ENCODE measurements at regions not wholly inside any gene's neighbourhood (a gene's known extent, or its start where the extent isn't known, plus 50 kb on each side); places are given as distances from the start of the nearest gene placed in this dataset.

DNA sequence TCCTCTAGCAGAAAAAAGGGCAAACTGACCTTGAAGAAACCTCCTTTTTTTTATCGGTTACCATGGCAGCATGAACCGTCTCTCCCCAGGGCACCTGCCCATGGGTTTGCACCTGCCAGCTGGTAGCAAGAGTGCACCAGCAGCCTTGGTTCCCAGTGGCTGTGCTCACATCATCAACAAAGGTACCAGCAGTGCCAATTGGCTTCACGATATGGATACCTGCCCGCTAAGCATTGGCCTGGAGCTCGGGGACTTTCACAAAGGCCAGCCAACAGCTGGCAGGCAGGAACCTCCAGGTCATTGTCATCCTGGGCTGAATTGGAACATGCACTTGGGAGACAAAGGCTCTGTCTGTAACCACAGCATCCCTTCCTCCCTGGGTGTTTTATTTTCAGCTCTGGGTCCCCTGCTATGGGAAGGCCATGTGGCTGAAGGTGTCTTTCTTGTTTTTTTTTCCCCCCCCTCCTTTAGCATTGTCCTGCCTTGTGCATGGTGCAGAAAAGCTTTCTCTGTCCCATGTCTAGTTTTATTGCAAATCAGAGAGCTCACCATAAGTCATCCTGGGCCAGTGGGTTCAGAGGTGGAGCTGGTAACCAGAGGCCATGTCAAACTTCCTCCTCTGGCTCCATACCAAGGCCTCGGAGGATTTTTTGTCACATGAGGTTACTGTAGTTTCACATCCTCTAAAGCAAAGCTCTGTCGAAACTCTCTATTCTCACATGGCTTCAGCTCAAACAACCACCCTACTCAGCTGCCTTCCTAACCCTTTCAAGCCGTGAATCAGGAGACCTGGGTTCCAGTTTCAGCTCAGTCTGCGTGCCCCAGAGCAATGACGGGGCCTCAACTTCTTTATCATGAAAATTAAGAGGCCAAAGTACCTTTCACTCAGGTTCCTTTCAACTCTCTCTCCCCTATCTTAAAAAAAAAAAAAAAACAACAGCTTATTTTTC, 145.5 kb upstream of the MAP3K1 start:
- H3K4me2 ChIP-seq (replicated peaks; ENCODE audit: extremely low read depth, low read length, poor library complexity, severe bottlenecking) = peak overlapping the region; percentile 23
- intact Hi-C loops (cut with micrococcal nuclease) = loop anchor here in 1 of 2 donors (2.0 to 10.0 kb wide), 6 partner anchors 17 to 395 kb away; partner anchors contain the start of gene MAP3K1
- peak overlapping the region in 1 of 2 donors; percentile 42 for H3K4me3 Mint-ChIP-seq
- no peaks in the 10 kb centered on the region for H3K79me2 ChIP-seq (ENCODE audit: insufficient read depth, low read length)
- WGBS (ENCODE audit: insufficient coverage) = 41% methylated on average over 9 of the region's 10 CpGs
- H3K9ac ChIP-seq (ENCODE audit: insufficient read depth, low read length, poor library complexity, severe bottlenecking) = peak overlapping the region; percentile 60
- peak; percentile 97 to 98 (median 97) for DNase-seq
- no peaks in the 10 kb centered on the region for H3K27me3 ChIP-seq (ENCODE audit: control insufficient read depth in 2 of 2, insufficient read depth in 2 of 2, low read length in 2 of 2)
- H3K4me1 Mint-ChIP-seq = peaks cover 87% of the 10 kb centered on the region
- H3K27me3 Mint-ChIP-seq (ENCODE audit: low read depth in 3 of 3) = peaks cover 0 to 7% (median 0%) of the 10 kb centered on the region in 3 donors
- H3K4me1 ChIP-seq (ENCODE audit: control insufficient read depth in 1 of 2, insufficient read depth in 2 of 2, low read length in 2 of 2) = peaks cover 92% of the 10 kb centered on the region in 2 donors
- H3K36me3 Mint-ChIP-seq = peaks cover 6 to 17% of the 10 kb centered on the region in 2 donors
- H3K36me3 ChIP-seq (replicated peaks in 1 of 2; ENCODE audit: control insufficient read depth in 1 of 2, insufficient read depth in 2 of 2, low read length in 2 of 2) = no peaks in the 10 kb centered on the region
- H4K20me1 ChIP-seq (ENCODE audit: insufficient read depth, low read length) = no peaks in the 10 kb centered on the region
- TF ChIP-seq, protein P1, sequence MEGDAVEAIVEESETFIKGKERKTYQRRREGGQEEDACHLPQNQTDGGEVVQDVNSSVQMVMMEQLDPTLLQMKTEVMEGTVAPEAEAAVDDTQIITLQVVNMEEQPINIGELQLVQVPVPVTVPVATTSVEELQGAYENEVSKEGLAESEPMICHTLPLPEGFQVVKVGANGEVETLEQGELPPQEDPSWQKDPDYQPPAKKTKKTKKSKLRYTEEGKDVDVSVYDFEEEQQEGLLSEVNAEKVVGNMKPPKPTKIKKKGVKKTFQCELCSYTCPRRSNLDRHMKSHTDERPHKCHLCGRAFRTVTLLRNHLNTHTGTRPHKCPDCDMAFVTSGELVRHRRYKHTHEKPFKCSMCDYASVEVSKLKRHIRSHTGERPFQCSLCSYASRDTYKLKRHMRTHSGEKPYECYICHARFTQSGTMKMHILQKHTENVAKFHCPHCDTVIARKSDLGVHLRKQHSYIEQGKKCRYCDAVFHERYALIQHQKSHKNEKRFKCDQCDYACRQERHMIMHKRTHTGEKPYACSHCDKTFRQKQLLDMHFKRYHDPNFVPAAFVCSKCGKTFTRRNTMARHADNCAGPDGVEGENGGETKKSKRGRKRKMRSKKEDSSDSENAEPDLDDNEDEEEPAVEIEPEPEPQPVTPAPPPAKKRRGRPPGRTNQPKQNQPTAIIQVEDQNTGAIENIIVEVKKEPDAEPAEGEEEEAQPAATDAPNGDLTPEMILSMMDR (IDR thresholded peaks at IDR 0.05) = no peak
- peak overlapping the region; percentile 95 to 98 (median 97) for H3K27ac Mint-ChIP-seq
- H3K4me3 ChIP-seq (replicated peaks in 1 of 3; ENCODE audit: low read depth in 2 of 3, low read length in 3 of 3) = peak overlapping the region in 1 of 3 experiments; percentile 31
- H3K9me3 Mint-ChIP-seq = peaks cover 0 to 21% (median 5%) of the 10 kb centered on the region in 7 donors
- H3K27ac ChIP-seq (ENCODE audit: low read depth in 1 of 2, low read length in 2 of 2) = peak overlapping the region; percentile 92 to 93
- H3K9me3 ChIP-seq (replicated peaks in 1 of 2; ENCODE audit: control insufficient read depth in 1 of 2, insufficient read depth in 1 of 2, low read length in 2 of 2) = peaks cover 0 to 5% of the 10 kb centered on the region in 2 donors
- peak overlapping the region; percentile 19 for H2AFZ ChIP-seq (ENCODE audit: insufficient read depth, low read depth, low read length, poor library complexity, severe bottlenecking)

DNA sequence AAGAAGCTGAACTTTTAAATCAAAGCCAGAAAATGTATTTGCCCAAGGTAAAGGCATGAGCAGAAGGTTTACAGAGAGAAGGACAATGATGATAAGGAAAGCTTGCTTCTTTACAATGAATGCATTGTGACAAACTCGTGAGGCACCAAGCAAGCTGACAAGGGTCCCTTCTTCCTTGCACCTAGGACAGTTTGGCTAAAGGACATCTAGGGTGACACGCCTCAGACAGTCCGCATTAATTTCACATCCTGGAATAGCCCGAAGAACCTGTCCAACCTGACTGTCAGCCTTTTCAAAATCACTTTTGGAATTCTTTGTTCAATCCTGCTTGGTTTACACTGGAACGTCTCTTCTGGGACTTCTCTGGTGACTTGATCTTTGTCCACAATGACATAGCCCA, 146.4 kb upstream of the MAP3K1 start:
- peaks cover 90 to 92% of the 10 kb centered on the region in 2 donors for H3K4me1 ChIP-seq (ENCODE audit: control insufficient read depth in 1 of 2, insufficient read depth in 2 of 2, low read length in 2 of 2)
- intact Hi-C loops (cut with micrococcal nuclease) = loop anchor here in 1 of 2 donors (2.0 to 10.0 kb wide), 2 partner anchors 18 to 394 kb away; no protein-coding TSS in a partner anchor
- no peak overlapping the region for H3K4me3 Mint-ChIP-seq
- no peaks in the 10 kb centered on the region for H4K20me1 ChIP-seq (ENCODE audit: insufficient read depth, low read length)
- 80% methylated on average over 5 of the region's 5 CpGs for WGBS (ENCODE audit: insufficient coverage)
- H3K4me1 Mint-ChIP-seq = peaks cover 80% of the 10 kb centered on the region
- TF ChIP-seq, protein P1 (IDR thresholded peaks at IDR 0.05) = no peak
- H3K36me3 Mint-ChIP-seq = peaks cover 4 to 14% of the 10 kb centered on the region in 2 donors
- peak overlapping the region; percentile 17 for H3K4me2 ChIP-seq (replicated peaks; ENCODE audit: extremely low read depth, low read length, poor library complexity, severe bottlenecking)
- H3K27ac ChIP-seq (ENCODE audit: low read depth in 1 of 2, low read length in 2 of 2) = peak overlapping the region; percentile 92 to 93
- DNase-seq = no peak
- peak overlapping the region in 1 of 3 experiments; percentile 16 for H3K4me3 ChIP-seq (replicated peaks in 1 of 3; ENCODE audit: low read depth in 2 of 3, low read length in 3 of 3)
- peak overlapping the region; percentile 19 for H2AFZ ChIP-seq (ENCODE audit: insufficient read depth, low read depth, low read length, poor library complexity, severe bottlenecking)
- peaks cover 0 to 5% of the 10 kb centered on the region in 2 donors for H3K9me3 ChIP-seq (replicated peaks in 1 of 2; ENCODE audit: control insufficient read depth in 1 of 2, insufficient read depth in 1 of 2, low read length in 2 of 2)
- peak overlapping the region; percentile 60 for H3K9ac ChIP-seq (ENCODE audit: insufficient read depth, low read length, poor library complexity, severe bottlenecking)
- H3K27me3 Mint-ChIP-seq (ENCODE audit: low read depth in 3 of 3) = peaks cover 0 to 7% (median 0%) of the 10 kb centered on the region in 3 donors
- H3K27me3 ChIP-seq (ENCODE audit: control insufficient read depth in 2 of 2, insufficient read depth in 2 of 2, low read length in 2 of 2) = no peaks in the 10 kb centered on the region
- peaks cover 0 to 22% (median 5%) of the 10 kb centered on the region in 7 donors for H3K9me3 Mint-ChIP-seq
- no peaks in the 10 kb centered on the region for H3K36me3 ChIP-seq (replicated peaks in 1 of 2; ENCODE audit: control insufficient read depth in 1 of 2, insufficient read depth in 2 of 2, low read length in 2 of 2)
- peak overlapping the region; percentile 95 to 98 (median 97) for H3K27ac Mint-ChIP-seq
- H3K79me2 ChIP-seq (ENCODE audit: insufficient read depth, low read length) = no peaks in the 10 kb centered on the region
